HepG2 (cell line): ENCODE measurements at regions not wholly inside any gene's neighbourhood (a gene's known extent, or its start where the extent isn't known, plus 50 kb on each side); places are given as distances from the start of the nearest gene placed in this dataset.

Experiments used
- ATAC-seq: fragments of 200-7000 bp; cut with Tn5 transposase; 3 replicates; pipeline ENCODE4 v1.9.1; 2020; ENCODE audit warnings: mild to moderate bottlenecking, moderate library complexity
- BruUV-seq: library from RNA; stranded (reverse); fragments of 400-500 nt; replicated peaks from 2 replicates; lab custom pipeline; 2021; lab: Mats Ljungman, UMichigan
- CTCF ChIA-PET: fragments of 300-600 bp; formaldehyde crosslinking; extraction: SDS; loops from one replicate; lab custom pipeline; 2021; ENCODE audit warnings: low total read pairs, inconsistent platforms, low intra/inter-chr PET ratio; lab: Yijun Ruan, JAX
- POLR2A ChIA-PET: fragments of 350-600 bp; sonication (Branson Sonifier 250); formaldehyde crosslinking; loops from one replicate; lab custom pipeline; 2020; ENCODE audit warnings: antibody characterized with exemption, inconsistent platforms; lab: Yijun Ruan, JAX
- DNase-seq: peaks from one replicate; pipeline ENCODE4 v3.0.0-alpha.2; 2015; ENCODE audit warnings: low spot score
- FAIRE-seq: peaks from 3 replicates; lab custom pipeline; 2011; peaks lifted over from hg19 to GRCh38; lab: Jason Lieb, UNC
- H2AFZ ChIP-seq: one replicate; pipeline ENCODE4 v1.6.1; 2011; ENCODE audit warnings: low read length, inconsistent platforms
- H3K27ac ChIP-seq: fragments of 300-600 bp; 3 replicates; pipeline ENCODE4 v1.8.0; 2011; ENCODE audit warnings: mixed run types, mild to moderate bottlenecking, mixed read lengths, low read length, inconsistent platforms; ENCODE audit not compliant: insufficient read depth; ENCODE audit errors: extremely low read length
- H3K27me3 ChIP-seq, 2 experiments: fragments of 200-600 bp in 1 of 2; 2 replicates in 1 of 2; 3 replicates in 1 of 2; pipeline versions ENCODE4 v1.6.0 to v1.8.0; 2011; ENCODE audit warnings: low read length in 2 of 2, mild to moderate bottlenecking in 2 of 2, moderate library complexity in 2 of 2, inconsistent platforms in 1 of 2; ENCODE audit not compliant: insufficient read depth in 2 of 2, control insufficient read depth in 1 of 2
- H3K36me3 ChIP-seq, 2 experiments: fragments of 200-600 bp in 1 of 2; replicated peaks in 1 of 2; 2 replicates in 1 of 2; 3 replicates in 1 of 2; pipeline versions ENCODE4 v1.5.1 to v1.8.0; 2011; ENCODE audit warnings: low read length in 2 of 2, inconsistent platforms in 1 of 2; ENCODE audit not compliant: insufficient read depth in 2 of 2, control insufficient read depth in 1 of 2
- H3K4me1 ChIP-seq: 2 replicates; pipeline ENCODE4 v1.5.1; 2012; ENCODE audit warnings: low read length, inconsistent platforms; ENCODE audit not compliant: insufficient read depth
- H3K4me2 ChIP-seq: 2 replicates; pipeline ENCODE4 v1.6.0; 2011; ENCODE audit warnings: low read depth, low read length, inconsistent platforms
- H3K4me3 ChIP-seq, 3 experiments: fragments of 200-600 bp in 1 of 3; sonication (generic), shearing (Covaris generic) in 1 of 3; replicated peaks in 1 of 3; 2 replicates each; pipeline ENCODE4 v1.5.1; 2011 to 2016; ENCODE audit warnings: low read length in 3 of 3, inconsistent platforms in 2 of 3, low read depth in 2 of 3, mild to moderate bottlenecking in 2 of 3, control low read depth in 1 of 3, mixed read lengths in 1 of 3; ENCODE audit not compliant: insufficient read depth in 1 of 3
- H3K79me2 ChIP-seq: one replicate; pipeline ENCODE4 v1.6.1; 2011; ENCODE audit warnings: low read length, inconsistent platforms; ENCODE audit not compliant: insufficient read depth
- H3K9ac ChIP-seq: 2 replicates; pipeline ENCODE4 v1.6.0; 2011; ENCODE audit warnings: mild to moderate bottlenecking, low read depth, low read length, inconsistent platforms; ENCODE audit not compliant: insufficient read depth
- H3K9me3 ChIP-seq: 2 replicates; pipeline ENCODE4 v1.5.1; 2012; ENCODE audit warnings: mild to moderate bottlenecking, low read length
- H4K20me1 ChIP-seq: 2 replicates; pipeline ENCODE4 v1.6.0; 2011; ENCODE audit warnings: inconsistent platforms, mild to moderate bottlenecking, low read length, moderate library complexity; ENCODE audit not compliant: insufficient read depth
- FOSL2 ChIP-seq: sonication (generic); formaldehyde crosslinking; IDR thresholded peaks from 2 replicates; pipeline ENCODE4 v1.4.0; 2020; ENCODE audit warnings: missing genetic modification reagents
- GABPA ChIP-seq, 2 experiments: IDR thresholded peaks; 2 replicates each; pipeline ENCODE4 v1.6.1; 2011 to 2016; ENCODE audit warnings: low read depth in 2 of 2, low read length in 1 of 2, missing biosample characterization in 1 of 2, missing genetic modification characterization in 1 of 2
- LBX2 ChIP-seq: sonication (generic); formaldehyde crosslinking; IDR thresholded peaks from 2 replicates; pipeline ENCODE4 v1.5.0; 2020; ENCODE audit warnings: missing genetic modification reagents, mild to moderate bottlenecking, borderline replicate concordance
- PBX2 ChIP-seq: IDR thresholded peaks from 2 replicates; pipeline ENCODE4 v1.6.1; 2016; ENCODE audit warnings: control low read depth
- ZNF136 ChIP-seq: sonication (generic); formaldehyde crosslinking; IDR thresholded peaks from 2 replicates; pipeline ENCODE4 v1.8.1; 2022; ENCODE audit warnings: low read depth, mild to moderate bottlenecking, moderate library complexity, missing genetic modification reagents
- ZNF280D ChIP-seq: sonication (generic); formaldehyde crosslinking; IDR thresholded peaks from 2 replicates; pipeline ENCODE4 v1.5.1; 2020; ENCODE audit warnings: mild to moderate bottlenecking, missing genetic modification reagents
- WGBS: methylation state at CpG from one replicate; pipeline ENCODE4 v1.1.6; 2017; ENCODE audit warnings: low lambda C conversion rate; 5-methylcytosine and 5-hydroxymethylcytosine counted together
- in situ Hi-C: cut with HindIII; loops from 2 replicates; pipeline ENCODE4 v1.10.0; 2017; ENCODE audit warnings: low pct_unique_long_range_greater_than_20kb; ENCODE audit not compliant: extremely low pct_ligation_motif_present
- intact Hi-C: fragments of 100-400 bp; cut with micrococcal nuclease; formaldehyde crosslinking; loops from one replicate; pipeline ENCODE4 v1.10.0; 2022; ENCODE audit not compliant: unreplicated experiment

- ATAC-seq (no peak; the same call in 2 of the 3 replicates), DNase-seq (peak; percentile 7), FAIRE-seq (no peak)
- Histone ChIP-seq H3K4me2 (no peak overlapping the region), H3K9ac (no peak overlapping the region), H3K27me3 (no peaks in the 10 kb centered on the region), H3K4me1 (peaks cover 17% of the 10 kb centered on the region), H3K4me3 (no peak overlapping the region), H3K9me3 (no peaks in the 10 kb centered on the region), H3K36me3 (no peaks in the 10 kb centered on the region), H4K20me1 (no peaks in the 10 kb centered on the region), H3K27ac (no peak overlapping the region), H2AFZ (no peak overlapping the region), H3K79me2 (no peaks in the 10 kb centered on the region)
- intact Hi-C loops: no loop called here
- CTCF ChIA-PET: no interaction called here
- 14% methylated on average over 9 of the region's 9 CpGs for WGBS
- in situ Hi-C loops: no loop called here
- BruUV-seq: no TSS peak
- TF ChIP-seq LBX2 (CRISPR knock-in tag) (no peak), ZNF280D (CRISPR knock-in tag) (no peak), PBX2 (CRISPR knock-in tag) (peak; percentile 72), FOSL2 (CRISPR knock-in tag) (peak; percentile 76), GABPA (IDR thresholded peaks at IDR 0.05; ENCODE audit: low read depth, low read length) (no peak), GABPA (CRISPR knock-in tag; IDR thresholded peaks at IDR 0.05; ENCODE audit: low read depth) (no peak), ZNF136 (no peak)
- POLR2A ChIA-PET: no interaction called here
Observed at GRCh38 chr1:116826818-116827606, 72.8 kb downstream of the CD2 start.
